ENCODE measurements at regions not wholly inside any gene's neighbourhood (a gene's known extent, or its start where the extent isn't known, plus 50 kb on each side); places are given as distances from the start of the nearest gene placed in this dataset.

DNA sequence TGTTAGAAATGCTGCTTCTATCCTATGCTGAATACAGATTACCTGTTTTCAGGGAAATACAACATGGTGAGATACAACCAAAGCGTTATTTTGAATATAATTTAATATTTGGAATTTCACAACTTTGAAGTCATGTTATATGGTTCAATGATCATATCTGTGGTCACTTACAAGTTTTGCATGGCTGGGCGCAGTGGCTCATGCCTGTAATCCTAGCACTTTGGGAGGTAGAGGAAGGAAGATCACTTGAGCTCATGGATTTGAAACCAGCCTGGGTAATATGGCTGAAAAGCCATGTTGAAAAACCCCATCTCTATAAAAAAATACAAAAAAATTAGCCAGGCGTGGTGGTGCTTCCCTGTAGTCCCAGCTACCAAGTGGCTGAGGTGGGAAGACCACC is 57.9 kb downstream of the DOP1B start (continued):
- TF ChIP-seq, protein P1, sequence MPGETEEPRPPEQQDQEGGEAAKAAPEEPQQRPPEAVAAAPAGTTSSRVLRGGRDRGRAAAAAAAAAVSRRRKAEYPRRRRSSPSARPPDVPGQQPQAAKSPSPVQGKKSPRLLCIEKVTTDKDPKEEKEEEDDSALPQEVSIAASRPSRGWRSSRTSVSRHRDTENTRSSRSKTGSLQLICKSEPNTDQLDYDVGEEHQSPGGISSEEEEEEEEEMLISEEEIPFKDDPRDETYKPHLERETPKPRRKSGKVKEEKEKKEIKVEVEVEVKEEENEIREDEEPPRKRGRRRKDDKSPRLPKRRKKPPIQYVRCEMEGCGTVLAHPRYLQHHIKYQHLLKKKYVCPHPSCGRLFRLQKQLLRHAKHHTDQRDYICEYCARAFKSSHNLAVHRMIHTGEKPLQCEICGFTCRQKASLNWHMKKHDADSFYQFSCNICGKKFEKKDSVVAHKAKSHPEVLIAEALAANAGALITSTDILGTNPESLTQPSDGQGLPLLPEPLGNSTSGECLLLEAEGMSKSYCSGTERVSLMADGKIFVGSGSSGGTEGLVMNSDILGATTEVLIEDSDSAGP (CRISPR knock-in tag; IDR thresholded peaks at IDR 0.05), result no peak
- TF ChIP-seq HDAC2 (IDR thresholded peaks at IDR 0.05), result no peak
- no peak for TF ChIP-seq ZNF121 (CRISPR knock-in tag; conservative IDR thresholded peaks at IDR 0.05)
- TF ChIP-seq ZFP1 (CRISPR knock-in tag; IDR thresholded peaks at IDR 0.05), result no peak
- no peak for TF ChIP-seq TCF7 (IDR thresholded peaks at IDR 0.05; ENCODE audit: borderline replicate concordance)
- TF ChIP-seq ZNF24 (IDR thresholded peaks at IDR 0.05), result no peak
- TF ChIP-seq FOXP1 (CRISPR knock-in tag; IDR thresholded peaks at IDR 0.05), result no peak
- no peak for TF ChIP-seq ZBTB17 (CRISPR knock-in tag; IDR thresholded peaks at IDR 0.05)
- TF ChIP-seq ZNF224 (CRISPR knock-in tag; IDR thresholded peaks at IDR 0.05), result no peak
- no peak for TF ChIP-seq CTBP1 (IDR thresholded peaks at IDR 0.05; ENCODE audit: borderline replicate concordance)
- TF ChIP-seq ELF1 (tag; IDR thresholded peaks at IDR 0.05), result no peak

DNA sequence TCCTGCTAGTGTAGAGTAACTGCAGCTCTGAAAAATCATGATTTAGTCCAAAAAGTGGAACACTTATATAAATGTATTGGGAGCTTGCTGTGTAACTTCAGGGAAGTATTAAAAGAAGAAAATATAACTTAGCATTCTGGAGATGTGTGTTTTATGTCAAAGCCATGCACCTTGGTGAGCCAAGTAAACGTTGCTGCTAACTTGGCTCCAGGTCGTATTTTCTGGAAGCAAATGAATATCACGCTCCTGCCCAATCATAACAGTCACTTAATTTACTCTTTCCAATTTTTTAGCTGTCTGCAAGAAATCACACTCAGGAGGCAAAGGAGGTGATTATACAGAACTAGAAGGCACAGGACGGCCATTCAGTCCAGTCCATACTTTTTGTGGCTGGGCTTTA is 61.1 kb downstream of the DOP1B start:
- WGBS (ENCODE audit: insufficient coverage, low coverage, missing lambda C conversion rate), result 5% methylated on average over 4 of the region's 4 CpGs
- no peak overlapping the region for H3K4me2 ChIP-seq (ENCODE audit: insufficient read depth, low read length)
- TF ChIP-seq, protein P2, sequence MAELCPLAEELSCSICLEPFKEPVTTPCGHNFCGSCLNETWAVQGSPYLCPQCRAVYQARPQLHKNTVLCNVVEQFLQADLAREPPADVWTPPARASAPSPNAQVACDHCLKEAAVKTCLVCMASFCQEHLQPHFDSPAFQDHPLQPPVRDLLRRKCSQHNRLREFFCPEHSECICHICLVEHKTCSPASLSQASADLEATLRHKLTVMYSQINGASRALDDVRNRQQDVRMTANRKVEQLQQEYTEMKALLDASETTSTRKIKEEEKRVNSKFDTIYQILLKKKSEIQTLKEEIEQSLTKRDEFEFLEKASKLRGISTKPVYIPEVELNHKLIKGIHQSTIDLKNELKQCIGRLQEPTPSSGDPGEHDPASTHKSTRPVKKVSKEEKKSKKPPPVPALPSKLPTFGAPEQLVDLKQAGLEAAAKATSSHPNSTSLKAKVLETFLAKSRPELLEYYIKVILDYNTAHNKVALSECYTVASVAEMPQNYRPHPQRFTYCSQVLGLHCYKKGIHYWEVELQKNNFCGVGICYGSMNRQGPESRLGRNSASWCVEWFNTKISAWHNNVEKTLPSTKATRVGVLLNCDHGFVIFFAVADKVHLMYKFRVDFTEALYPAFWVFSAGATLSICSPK (IDR thresholded peaks at IDR 0.05; ENCODE audit: borderline replicate concordance), result no peak
- TF ChIP-seq FOXP1 (CRISPR knock-in tag; IDR thresholded peaks at IDR 0.05), result no peak
- no peak for TF ChIP-seq ARHGAP35 (IDR thresholded peaks at IDR 0.05; ENCODE audit: partially characterized antibody)
- TF ChIP-seq MCM2 (IDR thresholded peaks at IDR 0.05; ENCODE audit: low read depth), result no peak
- TF ChIP-seq TBL1XR1 (IDR thresholded peaks at IDR 0.05; ENCODE audit: low read length in 2 of 2), result no peak
- peaks cover 15 to 45% of the 10 kb centered on the region in 2 experiments; a peak in 4 of 5 replicates for H3K27me3 ChIP-seq (ENCODE audit: control insufficient read depth in 2 of 2, insufficient read depth in 2 of 2, low read length in 2 of 2)
- H3K79me2 ChIP-seq (ENCODE audit: control insufficient read depth, insufficient read depth, low read length), result no peaks in the 10 kb centered on the region
- H3K9me3 ChIP-seq (replicated peaks; ENCODE audit: control insufficient read depth, insufficient read depth, low read depth, low read length), result no peaks in the 10 kb centered on the region
- no peak overlapping the region for H2AFZ ChIP-seq (ENCODE audit: low read depth, low read length)
- no peak for DNase-seq (ENCODE audit: extremely low read depth in 1 of 4, low spot score in 3 of 4)
- intact Hi-C loops (cut with micrococcal nuclease) (no loop called here), in situ Hi-C loops (cut with MboI) (no loop called here)
- no peak overlapping the region for H3K4me3 ChIP-seq
- no peak for ATAC-seq
- POLR2A ChIA-PET, result interaction anchor here (1.4 kb wide), 1 partner anchor 168 kb away, joined by 4 read pairs; no protein-coding TSS in a partner anchor
- BruUV-seq (replicated peaks), result no TSS peak
- no peak for FAIRE-seq
- H3K9ac ChIP-seq (ENCODE audit: insufficient read depth in 1 of 2, low read depth in 2 of 2, low read length in 2 of 2), result no peak overlapping the region
- no peaks in the 10 kb centered on the region for H3K9me1 ChIP-seq (ENCODE audit: control insufficient read depth, insufficient read depth, low read length)
- H4K20me1 ChIP-seq (replicated peaks; ENCODE audit: control insufficient read depth, insufficient read depth, low read length), result no peaks in the 10 kb centered on the region; the same call in 1 of the 2 replicates
- no peaks in the 10 kb centered on the region for H3K4me1 ChIP-seq (replicated peaks in 1 of 2; ENCODE audit: control insufficient read depth in 2 of 2, insufficient read depth in 2 of 2, low read length in 2 of 2)
- CTCF ChIA-PET (ENCODE audit: low intra/inter-chr PET ratio), result no interaction called here
- H3K36me3 ChIP-seq (ENCODE audit: control insufficient read depth, insufficient read depth, low read length), result no peaks in the 10 kb centered on the region
- no peak overlapping the region for H3K27ac ChIP-seq (ENCODE audit: extremely low read depth, low read depth, low read length)

Data from K562 (cell line).